NCI-H2171 (cell line): ENCODE measurements at regions not wholly inside any gene's neighbourhood (a gene's known extent, or its start where the extent isn't known, plus 50 kb on each side); places are given as distances from the start of the nearest gene placed in this dataset.
"Not testable (repeated sequence)": the region's sequence is repeated elsewhere in the genome, so short reads cannot be mapped to it uniquely, and the experiment has no call there.

Experiments
- DNase-seq: peaks from one replicate; lab custom pipeline; 2025; lab: John Stamatoyannopoulos, UW

DNA sequence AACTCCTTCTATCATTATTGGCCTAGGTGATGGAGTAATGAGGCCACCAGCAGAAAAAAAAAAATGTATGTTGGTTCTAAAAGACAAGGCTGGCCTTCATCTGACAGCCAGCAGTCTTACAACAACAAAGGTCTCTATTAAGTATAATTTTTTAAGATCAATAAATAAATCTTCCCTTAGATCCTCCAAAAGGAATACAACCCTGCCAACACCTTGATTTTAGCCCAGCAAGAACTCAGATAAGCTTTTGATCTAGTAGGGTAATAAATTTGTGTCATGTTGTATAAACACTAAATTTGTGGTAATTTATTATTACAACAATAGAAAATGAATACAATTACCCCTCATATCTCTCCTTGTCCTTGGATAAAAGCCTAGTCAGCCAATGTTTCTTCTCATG, 633.2 kb upstream of the FAM174A start:
- DNase-seq: no peak

DNA sequence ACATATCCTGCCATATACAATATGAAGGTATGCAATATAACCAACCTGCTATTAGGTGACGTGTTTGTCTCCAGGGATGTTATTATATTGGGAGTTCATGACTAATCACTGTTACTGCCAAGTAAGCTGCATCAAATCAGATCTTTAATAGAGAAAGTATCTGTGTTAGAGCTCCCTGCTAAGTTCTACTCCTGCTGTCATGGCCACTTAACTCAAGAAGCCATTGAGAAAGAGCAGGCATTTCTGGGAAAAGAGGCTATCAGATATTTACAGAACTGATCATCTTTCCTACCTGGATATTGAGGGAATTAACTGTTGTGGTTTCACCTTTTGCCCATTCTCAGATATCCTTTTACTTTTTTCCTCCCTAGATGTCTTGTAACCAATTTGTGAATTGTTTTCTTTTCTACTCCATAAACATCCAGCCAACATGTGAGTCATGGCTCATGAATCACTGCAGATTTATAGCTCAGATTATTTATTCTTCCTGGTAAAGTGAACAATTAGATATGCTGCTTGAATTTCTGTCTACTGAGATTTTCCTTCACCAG, 634.8 kb upstream of the FAM174A start:
- DNase-seq: no peak

DNA sequence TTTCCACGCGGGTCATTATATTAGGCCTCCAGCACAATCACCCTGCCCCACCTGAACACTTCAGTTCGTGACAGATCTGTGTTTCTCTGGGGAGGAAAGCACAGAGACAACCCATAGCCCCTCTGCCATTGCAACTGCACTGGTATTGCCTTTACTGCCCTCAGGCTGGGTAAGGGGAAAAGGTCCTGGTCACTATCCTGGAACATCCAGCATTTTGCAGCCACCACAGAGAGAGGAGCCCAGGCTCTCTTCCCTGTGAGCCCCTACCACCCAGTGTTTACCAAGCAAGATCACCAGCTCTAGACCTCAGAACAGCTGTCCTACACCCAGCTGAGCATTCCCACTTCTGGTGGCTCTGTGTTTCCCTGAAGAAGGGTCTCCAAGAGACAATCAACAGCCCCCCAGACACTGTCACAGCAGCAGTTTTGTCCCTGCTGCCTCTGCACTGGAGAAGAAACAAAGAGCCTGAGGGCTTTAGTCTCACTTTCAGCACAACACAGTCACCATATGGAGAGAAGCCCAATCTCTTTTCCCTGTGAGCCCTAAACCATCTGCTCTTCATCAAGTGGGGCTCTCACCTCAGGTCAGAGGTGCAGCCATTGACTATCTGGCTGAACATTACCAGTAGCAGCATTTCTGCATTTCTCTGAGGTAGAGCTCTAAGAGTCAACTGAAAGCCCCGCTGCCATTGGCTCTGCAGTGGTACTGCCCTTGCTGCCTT, 655.2 kb upstream of the FAM174A start:
- DNase-seq: no peak

DNA sequence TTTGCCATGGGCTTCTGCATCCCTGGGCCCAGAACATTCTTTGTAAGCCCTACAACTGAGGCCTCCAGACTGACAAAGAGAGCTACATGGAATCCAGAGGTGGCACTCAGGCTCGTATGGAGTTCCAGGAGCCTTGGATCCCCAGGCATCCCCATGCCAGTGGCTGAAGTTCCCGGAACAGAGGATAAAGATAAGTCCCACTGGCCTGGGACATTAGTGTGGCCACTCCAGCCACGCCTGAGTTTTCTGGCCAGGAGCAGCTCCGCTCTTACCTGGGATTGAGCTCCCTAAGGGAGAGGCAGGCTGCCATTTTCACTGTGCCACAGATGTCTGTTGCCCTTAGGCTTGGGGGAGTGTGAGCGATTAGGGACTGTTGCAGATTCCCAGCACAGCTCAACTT, 656.3 kb upstream of the FAM174A start:
- no peak for DNase-seq

DNA sequence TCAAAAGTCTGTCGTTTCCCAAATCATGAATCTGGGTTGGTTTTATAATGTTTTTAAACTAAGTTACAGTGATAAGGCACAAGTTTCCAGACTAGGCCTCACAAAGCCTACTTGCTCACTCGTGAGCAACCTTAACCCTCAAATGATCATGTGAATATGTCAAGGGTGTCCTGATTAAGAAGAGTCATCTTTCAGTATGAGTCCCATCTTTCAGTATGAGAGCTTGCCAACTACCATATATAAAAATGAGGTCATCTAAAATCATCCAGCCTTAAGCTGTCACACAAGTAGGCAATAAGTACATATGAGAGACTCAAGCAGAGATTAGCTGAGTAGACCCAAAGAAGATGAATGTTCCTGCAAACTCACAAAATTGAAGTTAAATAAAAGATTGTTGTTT, 668.4 kb upstream of the FAM174A start:
- no peak for DNase-seq

DNA sequence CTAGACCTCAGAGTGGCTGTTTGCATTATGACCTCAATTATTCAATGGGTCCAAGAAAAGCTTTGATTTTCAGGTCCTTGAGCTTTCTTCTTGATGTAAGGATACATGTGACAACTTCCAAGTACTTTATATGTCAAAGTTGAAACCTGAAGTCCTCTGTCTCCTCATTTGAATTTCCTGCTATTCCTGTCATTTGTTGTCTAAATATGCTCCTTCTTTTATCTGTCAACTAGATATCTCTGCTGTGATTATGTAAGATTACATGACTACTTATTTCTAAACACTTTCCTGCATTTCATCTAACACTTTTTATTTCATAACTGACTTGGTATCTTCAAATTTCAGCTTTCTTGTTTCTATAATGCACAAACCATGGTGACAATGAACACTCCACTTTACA, 670.0 kb upstream of the FAM174A start:
- no peak for DNase-seq

DNA sequence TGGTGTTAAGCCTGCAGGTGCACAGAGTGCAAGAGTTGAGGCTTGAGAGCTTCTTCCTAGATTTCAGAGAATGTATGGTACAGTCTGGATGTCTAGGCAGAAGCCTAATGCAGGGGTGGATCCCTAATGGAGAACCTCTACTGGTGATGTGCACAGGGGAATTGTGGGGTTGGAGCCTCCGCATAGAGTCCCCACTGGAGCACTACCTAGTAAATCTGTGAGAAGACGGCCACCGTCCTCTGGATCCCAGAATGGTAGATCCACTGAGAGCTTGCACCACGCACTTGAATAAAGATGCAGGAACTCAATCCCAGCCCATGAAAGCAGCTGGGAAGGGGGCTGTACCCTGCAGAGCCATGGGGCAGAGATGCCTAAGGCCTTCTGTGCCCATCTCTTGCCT, 699.4 kb upstream of the FAM174A start:
- no peak for DNase-seq

DNA sequence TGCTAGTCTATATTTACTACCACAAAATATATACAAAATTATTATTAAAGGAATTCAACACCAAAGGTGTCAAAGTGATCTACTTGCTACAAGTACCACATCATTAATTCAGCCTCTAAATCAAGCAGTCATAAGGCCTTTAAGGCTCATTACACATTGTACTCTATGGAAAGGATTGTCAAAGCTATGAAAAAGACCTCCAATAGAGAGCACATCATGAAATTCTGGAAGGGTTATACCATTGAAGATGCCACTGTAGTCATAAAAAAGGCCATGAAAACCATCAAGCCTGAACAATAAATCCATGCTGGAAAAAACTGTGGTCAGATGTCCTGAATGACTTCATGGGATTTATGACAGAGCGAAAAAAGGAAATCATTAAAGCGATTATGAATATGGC, 708.0 kb upstream of the FAM174A start:
- no peak for DNase-seq

DNA sequence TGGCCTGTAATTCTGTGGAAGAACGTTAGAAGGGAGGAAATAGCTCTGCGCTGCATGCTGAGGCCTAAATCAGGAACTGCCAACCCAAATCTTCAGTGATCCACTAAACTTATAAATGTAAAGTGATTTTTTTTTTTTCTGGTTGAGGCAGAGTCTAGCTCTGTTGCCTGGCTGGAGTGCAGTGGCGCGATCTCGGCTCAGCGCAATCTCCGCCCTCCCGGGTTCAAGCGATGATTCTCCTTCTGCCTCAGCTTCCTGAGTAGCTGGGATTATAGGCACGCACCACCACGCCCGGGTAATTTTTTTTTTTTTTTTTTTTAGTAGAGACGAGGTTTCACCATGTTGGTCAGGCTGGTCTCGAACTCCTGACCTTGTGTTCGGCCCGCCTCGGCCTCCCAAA, 717.4 kb upstream of the FAM174A start:
- DNase-seq: no peak

DNA sequence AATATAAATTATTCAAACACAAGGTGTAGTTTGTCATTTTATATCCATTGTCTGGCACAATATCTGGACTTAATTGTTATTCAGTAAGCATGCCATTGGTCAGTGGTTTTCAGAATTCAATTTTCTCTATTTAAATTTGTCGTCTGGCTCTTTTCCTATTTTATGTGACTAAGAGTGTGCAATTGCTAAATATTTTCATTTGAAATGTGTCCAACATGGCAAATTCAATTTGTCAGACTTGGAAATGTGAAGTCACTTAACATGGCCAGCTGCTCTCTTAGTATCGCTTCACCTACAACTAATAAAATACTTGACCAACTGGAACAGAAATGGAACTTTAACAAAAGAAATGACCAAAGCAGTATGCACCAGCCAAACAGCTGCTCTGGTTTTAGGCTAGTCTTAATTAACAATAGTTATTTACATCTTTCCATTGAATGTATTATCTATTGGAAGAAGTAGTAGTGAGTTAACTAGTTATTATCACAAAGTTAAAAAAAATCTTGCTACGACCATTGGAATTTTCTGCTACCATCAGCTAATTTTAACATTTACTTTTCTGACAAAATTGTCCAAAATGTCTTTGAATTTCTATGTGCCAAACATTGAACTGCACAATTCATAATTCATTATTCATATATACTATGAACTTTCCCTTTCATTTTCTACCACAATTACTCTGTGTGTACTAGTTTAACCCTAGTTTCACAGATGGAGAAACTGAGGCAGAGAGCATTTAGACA, 720.7 kb upstream of the FAM174A start:
- no peak for DNase-seq

DNA sequence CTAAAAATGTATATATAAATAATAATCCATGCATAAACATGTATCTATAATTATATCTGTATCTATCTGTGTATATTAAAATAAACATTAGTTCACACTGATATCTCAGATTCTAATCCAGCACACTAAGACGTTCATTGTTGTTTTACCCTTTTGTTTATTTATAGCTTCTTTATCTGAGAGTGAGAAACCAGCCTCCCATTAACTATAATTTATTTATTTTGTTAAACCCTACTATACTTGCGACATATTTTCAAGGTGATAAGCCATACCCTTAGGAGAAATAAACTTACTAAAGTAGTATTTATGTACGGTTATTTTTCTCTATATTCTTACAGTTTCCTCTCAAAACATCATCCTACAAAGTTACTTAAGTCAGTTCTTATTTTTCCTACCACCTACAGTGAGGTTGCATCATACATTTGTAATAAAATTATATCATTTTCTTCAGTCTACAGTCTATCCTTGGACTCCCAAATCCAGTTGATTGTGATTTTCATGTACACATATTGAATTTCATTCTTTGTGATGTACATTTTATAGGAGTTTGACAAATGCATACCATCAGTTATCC, 726.4 kb upstream of the FAM174A start:
- DNase-seq: no peak

DNA sequence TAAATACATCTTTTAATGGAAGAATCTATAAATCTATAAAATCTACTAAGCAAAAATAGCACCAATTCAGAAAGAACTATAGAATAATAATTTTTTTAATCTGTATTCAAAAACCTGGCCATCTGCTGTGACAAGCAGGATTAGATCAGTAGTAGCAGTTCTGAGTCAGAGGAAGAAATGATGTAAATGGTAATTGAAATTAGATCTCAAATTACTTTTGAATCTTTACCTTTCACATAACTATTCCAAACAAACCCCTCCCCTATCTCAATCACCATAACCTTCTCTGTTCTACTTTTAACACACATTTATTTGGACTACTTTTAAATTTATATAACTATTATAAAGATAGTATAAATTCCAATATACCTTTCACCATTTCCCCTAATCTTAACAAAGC, 727.8 kb upstream of the FAM174A start:
- no peak for DNase-seq

DNA sequence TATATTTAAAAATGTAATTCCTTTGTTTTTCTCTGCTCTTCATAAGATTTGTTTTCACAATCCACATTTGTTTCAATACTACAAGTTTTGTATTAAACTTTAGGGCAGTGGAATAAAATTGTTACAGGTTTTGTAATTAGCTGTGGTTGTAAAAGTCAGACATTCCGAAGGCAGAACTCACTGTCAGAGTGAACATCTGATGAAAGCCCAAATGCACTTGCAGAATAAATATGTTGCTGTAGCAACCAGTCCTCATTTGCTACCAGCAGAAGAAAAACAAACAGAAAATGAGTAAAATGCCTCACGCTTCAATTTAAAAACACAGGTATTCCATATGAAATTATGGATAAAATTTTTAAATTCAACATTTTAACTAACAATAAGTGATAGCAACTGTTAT, 740.1 kb upstream of the FAM174A start:
- DNase-seq: no peak

DNA sequence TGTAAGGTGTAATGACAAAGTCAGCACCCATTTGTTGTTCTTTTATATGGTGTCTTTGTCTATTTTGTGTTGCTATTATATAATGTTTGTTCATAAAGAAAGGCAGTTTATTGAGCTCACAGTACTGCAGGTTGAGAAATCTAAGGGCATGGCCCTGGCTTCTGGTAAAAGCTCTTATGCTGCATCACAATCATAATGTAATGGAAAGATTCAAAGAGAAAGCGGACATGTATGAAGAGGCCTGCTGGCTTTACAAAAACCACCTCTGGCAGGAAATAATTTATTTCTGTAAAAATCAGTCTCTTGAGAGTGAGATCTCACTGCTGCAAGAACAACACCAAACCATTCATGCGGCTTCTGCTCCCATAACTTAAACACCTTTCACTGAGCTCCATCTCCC, 746.7 kb upstream of the FAM174A start:
- no peak for DNase-seq

DNA sequence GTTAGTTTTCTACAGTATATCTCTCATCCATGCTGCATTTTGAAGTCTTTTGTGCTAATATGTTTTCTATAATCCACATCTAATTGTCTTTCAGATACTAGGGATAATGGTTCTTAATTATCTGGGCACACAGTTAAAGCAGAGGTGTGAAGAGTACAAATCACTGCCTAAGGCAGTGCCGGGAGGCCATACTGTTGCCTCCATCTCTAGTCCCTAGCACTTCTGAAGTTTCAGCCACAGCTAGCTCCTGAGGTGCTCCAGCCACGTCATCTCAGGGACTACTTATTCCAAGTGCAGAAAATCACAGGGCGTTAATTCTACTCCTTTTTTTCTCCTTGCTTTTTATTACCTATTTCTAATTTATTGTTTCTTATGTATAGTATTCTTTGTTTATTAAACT, 760.0 kb upstream of the FAM174A start:
- DNase-seq: no peak

DNA sequence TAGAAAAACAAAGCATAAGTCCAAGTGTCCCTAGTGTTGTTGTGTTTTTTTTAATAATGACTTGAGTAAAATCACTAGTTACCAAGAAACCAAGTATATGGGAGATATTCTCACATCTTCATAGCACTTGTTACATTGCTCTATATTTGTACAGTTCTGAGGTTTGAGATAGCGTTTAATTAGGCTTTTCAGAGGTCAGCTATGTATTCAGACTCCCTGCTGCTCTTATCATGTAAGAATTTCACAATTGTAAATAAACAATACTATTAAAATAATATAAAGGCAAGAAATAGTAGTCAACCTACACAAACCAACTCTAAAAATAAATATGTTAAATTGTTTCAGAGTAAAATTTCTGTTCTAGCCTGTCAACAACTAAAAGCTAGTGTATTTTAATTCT, 761.9 kb upstream of the FAM174A start:
- DNase-seq: no peak

DNA sequence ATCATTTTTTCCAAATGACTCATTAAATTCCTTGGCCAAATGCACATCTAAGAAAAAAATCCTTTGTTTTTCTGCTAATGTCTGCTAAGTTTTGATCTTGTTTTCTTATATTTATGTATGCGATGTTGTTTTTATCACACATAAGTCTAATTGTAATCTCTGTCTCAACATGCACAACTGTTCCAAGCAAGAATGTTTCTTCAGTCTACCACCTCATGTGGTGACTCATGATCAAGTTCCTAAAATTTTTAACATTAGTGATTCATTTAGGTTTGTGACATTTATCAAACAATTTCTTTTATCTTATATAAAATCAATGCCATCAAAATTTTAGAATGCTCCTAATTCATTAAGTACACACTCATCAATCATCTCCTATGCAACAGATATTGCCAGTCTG, 763.9 kb upstream of the FAM174A start:
- DNase-seq: no peak

DNA sequence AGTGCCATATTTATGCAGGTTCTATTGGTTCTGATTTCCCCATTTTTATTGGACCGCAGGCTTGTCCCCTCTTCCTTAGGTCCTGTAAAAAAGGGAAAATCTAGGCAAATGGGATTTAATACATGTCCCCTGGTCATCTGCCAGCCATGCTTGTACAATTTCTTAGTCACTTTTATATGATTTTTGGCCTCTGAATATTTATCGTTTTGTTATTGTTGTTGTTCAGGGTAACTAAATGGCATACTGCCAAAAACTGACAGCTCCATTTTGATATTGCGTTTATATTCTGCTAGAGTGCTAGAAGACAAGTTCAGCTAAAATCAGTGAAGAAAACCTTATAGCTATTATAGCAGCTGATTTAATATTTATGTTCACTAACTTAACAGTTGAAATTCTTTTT, 770.2 kb upstream of the FAM174A start:
- no peak for DNase-seq

DNA sequence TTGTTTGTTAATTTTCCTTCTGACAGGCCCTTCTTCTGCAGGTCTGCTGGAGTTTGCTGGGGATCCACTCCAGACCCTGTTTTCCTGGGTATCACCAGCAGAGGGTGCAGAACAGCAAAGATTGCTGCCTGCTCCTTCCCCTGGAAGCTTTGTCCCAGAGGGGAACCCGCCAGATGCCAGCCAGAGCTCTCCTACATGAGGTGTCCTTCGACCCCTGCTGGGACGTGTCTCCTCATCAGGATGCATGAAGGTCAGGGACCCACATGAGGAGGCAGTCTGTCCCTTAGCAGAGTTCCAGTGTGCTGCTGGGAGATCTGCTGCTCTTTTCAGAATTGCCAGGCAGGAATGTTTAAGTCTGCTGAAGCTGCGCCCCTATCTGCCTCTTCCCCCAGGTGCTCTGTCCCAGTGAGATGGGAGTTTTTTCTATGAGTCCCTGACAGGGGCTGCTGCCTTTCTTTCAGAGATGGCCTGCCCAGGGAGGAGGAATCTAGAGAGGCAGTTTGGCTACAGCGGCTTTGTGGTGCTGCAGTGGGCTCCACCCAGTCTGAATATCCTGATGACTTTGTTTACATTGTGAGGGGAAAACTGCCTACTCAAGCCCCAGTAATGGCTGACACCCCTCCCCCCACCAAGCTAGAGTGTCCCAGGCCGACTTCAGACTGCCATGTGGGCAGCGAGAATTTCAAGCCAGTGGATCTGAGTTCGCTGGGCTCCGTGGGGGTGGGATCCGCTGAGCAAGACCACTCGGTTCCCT, 772.0 kb upstream of the FAM174A start:
- DNase-seq: no peak

DNA sequence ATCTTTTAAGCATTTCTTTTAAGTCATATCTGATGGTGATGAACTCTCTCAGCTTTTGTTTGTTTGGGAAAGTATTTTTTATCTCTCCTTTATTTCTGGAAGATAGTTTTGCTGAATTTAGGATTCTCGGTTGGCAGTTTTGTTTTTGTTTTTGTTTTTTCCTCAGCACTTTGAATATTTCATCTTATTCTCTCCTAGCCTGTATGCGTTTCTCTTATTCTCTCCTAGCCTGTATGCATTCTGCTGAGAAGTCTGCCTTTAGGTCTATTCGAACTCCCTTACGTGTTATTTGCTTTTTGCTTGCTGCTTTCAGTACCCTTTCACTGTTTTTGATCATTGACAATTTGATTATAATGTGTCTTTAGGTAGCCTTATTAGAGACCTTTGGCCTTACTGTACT, 787.8 kb upstream of the FAM174A start:
- DNase-seq: no peak

DNA sequence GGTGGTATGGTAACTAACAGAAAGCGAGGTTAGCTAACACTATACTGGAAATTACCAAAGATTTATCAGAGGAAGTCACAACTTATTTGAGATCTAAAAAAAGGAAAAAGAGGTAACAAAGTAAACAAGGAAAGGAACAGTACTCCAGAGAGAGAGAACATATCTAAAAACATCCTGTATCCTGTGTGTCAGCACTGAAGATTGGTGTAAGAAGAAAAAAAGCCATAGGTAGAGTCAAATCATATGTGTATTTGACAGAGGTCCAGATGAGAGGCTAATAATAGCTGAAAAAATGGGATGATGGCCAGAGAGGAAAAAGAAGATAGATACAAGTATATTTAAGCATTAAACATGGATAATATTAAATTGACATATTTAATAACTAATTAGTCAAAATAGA, 802.0 kb upstream of the FAM174A start:
- not testable (repeated sequence) for DNase-seq

DNA sequence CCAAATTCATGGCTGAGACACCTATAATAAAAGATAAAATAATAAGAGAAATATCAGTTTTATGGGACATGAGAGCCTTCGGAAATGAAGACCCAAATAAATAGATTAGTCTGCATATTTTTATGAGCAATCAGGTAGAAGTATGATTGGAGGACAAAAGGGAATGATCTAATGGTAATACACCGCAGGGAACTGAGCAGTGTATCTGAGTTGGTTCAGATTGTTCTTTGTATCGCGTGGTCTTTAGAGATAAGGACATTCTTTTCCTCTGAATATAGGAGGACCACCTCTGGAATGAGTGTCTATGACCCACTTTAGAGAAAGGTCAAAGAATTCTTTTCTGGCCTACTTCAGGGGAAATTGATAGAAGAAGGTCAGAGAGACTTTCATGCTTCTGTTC, 801.8 kb upstream of the CHD1 start:
- not testable (repeated sequence) for DNase-seq
